H4 (cell line): ENCODE measurements at regions not wholly inside any gene's neighbourhood (a gene's known extent, or its start where the extent isn't known, plus 50 kb on each side); places are given as distances from the start of the nearest gene placed in this dataset.
"Not testable (repeated sequence)": the region's sequence is repeated elsewhere in the genome, so short reads cannot be mapped to it uniquely, and the experiment has no call there.

ENCODE experiments used
- DNase-seq: peaks from one replicate; pipeline ENCODE4 v3.0.0-alpha.2; 2015; ENCODE audit warnings: low spot score

DNA sequence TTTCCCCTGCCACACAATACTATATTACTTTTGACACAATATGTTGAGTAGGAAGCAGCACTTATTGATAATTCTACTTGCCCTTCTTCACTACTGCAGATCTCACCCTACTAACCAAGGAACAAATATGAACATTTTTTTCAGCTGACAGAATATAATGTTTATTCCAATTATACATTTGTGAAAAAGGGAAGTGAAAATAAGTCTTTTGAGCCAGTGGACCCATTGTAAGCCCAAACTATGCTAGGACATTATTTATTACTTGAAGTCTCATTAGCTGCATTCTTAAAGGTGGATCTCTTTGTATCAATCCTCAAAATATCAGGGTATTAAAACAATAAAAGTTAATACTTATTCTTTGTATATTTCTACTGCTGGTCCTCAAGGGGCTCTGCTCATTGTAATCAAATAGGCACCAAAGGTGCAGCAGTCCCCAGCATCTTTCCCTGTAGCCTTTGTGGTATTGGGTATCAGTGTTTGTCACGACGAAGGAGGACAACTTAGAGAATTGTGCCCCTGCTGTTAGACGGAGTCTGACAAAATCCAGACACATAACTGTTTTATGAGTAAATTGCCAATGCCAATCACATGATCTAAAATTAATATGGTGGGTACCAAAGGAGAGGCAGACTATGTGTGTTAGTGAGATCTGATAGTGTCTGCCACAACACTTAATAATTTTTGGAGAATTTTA, 453.5 kb upstream of the CDH9 start:
- DNase-seq, result no peak

- DNase-seq, result no peak
Observed at GRCh38 chr5:27491047-27491446, 452.7 kb upstream of the CDH9 start.

DNA sequence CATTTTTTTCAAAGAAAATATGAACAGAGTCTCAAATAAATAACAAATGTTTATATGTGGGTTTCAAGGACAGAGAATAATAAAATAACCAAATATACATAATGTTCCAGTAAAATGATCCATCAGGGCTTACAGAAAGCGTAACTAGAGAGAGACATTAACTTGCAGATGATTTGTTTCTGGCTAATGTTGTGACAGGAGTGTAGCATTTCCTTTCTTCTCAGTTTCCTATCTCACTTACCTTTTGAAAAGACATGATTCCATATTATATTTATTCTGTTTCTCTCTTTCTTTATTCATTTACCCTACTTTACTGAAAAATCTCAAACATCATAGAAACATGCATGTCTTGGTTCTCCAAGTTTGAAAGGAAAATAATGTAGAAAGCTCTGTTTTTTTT, 451.3 kb upstream of the CDH9 start:
- DNase-seq, result no peak

GRCh38 chr5:27482663-27483062, 444.3 kb upstream of the CDH9 start:
- DNase-seq, result no peak

GRCh38 chr5:27479859-27480258, 441.5 kb upstream of the CDH9 start:
- DNase-seq, result no peak

DNA sequence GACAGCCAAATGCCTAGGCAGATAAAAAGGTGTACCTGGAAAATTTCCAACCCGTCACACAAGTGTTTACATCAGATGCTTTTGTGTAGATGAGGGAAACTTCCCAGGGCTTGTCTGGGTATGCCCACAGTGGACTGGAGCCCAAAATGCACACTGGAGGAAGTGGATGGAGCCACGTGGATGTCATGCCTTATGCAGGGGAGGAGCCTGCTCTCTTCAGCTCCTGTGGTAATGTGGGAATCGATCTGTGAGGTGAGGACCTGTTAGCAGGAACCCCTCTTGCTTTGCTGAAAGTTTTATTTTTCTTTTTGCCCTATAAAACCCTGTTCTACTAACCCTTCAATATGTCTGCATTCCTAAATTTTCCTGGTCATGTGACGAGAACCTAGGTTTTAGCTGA, 439.2 kb upstream of the CDH9 start:
- DNase-seq, result no peak

DNA sequence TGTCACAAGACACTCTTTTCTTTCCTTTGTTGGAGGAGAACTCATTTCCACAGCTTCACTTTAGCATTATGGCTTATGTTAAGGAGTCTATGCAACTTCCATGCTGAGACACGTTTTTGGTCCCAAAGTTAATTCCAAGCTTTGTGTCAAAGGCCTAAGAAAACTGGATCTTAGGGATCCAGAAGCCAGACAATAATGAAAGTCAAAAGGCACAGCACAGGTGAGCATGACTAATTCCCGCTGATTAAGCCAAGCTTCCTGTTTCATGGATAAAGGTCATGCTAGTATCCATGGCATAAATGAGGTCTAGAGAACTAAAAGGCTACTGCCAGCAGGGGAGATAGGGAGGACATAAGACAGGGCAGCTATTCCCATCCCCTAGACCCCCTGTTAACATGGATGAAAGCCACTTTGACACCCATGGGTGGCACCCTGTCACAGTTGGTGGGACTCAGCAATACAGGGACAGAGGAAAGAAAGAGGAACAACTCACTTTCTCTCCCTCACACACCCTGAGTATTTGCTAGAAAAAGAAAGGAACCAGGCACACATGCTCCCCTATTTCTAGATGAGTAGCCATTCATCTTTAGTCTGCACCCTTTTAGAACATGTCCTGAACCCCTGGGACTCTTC, 438.1 kb upstream of the CDH9 start:
- no peak for DNase-seq

GRCh38 chr5:27475063-27475462, 436.7 kb upstream of the CDH9 start:
- DNase-seq, result no peak

- no peak for DNase-seq
Observed at GRCh38 chr5:27474395-27474794, 436.0 kb upstream of the CDH9 start.

GRCh38 chr5:27474047-27474309, 435.6 kb upstream of the CDH9 start:
- no peak for DNase-seq

DNA sequence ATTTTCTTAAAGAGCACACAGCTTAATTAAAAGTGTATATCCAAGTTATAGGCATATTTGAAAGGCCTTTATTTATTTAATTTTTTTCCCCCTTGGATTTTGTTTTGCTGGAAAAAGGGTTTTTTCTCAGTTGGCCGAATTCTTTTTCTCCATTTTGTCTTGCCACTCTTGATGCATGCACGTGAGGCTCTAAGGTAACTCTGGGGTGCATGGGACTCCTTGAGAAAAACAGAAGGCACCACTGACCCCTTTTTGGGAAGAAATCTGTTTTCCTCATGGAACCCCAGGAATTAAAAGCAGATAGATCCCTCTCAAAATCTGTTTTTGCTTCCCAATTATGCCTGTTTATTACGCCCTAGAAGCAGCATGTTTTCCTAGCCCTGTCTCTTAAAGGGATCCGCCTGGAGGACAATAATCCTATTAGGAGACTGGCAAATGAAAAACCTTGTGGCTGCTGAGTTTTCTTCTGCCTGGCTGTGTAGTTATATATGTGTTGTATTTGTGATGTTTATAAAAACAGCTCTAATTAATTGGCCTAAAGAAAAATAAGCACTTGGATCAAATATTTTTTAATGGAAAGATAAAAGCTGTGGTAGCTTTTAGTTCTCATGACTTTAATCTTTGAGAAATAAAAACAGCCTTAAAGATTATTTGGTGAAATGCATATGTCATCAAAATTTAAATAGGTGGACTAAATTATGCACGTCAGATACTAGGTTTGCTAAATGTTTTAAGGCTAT, 435.1 kb upstream of the CDH9 start:
- peak; percentile 30 for DNase-seq

DNA sequence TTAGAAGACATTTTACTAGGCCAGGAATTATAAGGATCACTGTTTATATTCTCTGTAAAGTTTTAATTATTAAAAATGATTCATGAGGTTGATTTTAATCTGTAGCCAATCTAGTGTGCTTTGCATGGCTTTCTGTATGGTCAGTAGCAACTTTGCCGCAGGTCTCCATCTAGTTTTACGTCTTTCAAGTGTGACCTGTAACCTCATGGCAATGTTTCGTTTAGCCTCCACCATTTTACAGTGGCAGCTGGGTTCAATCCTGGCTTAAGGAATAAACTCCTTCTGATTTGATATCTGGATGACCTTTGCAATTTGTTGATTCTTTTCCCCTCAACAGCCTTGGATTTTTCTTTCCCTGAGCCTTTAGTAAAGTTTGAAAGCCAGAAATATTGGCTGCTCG, 434.5 kb upstream of the CDH9 start:
- peak; percentile 34 for DNase-seq

- DNase-seq, result peak; percentile 91
Observed at GRCh38 chr5:27472000-27472763, 433.8 kb upstream of the CDH9 start.

GRCh38 chr5:27466959-27467358, 428.6 kb upstream of the CDH9 start:
- DNase-seq, result no peak

DNA sequence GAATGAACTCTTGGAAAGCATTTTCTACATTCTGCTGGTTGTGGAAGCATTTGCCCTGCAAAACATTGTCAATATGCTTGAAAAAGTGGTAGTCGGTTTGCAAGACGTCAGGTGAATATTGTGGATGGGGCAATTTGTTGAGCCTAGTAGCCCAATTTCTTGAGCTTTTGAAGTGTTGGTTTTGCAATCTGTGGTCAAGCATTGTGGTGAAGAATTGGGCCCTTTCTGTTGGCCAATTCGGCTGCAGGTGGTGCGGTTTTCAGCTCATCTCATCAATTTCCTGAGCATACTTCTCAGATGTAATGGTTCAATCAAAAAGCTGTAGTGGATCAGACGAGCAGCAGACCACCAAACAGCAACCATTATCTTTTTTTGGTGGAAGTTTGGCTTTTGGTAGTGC, 426.8 kb upstream of the CDH9 start:
- DNase-seq, result no peak

DNA sequence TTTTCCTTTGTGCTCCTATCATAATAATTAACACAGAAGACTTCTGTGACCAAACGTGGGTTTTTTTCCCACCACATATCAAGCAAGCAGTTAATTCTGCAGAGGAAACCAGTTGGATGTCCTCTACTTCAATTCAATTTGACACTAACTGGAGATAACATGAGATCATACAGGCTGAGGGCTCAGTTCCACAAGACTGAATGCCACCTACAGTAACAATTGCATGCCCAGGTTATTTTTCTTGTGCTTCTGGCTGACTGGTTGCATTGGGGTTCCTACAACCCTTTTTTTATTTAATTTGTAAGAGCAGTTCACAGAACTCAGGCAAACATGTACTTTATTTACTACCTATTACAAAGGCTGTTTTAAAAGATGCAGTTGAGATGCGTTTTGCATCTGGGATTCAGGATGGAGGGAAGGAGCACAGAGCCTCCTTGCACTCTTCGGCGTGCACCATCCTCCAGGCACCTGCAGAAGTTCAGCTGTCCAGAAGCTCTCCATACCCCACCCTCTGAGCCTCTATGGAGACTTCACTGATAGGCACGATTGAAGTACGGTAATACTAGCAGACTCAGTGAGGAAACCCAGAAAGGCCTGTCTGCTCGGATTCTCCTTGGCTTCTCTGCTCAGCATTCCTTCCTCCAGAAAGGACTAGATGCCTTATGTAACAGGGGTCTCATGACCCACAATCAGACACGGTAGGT, 425.2 kb upstream of the CDH9 start:
- no peak for DNase-seq

DNA sequence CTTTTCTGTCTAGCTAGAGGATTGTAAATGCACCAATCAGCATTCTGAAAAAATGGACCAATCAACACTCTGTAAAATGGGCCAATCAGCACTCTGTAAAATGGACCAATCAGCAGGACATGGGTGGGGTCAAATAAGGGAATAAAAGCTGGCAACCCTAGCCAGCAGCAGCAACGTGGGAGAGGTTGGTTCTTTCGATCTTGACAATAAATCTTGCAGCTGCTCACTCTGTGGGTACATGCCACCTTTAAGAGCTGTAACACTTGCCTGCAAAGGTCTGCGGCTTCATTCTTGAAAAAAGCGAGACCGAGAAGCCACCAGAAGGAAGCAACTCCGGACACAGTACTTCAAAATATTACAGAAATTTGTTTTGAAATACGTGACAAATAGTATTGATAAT, 424.6 kb upstream of the CDH9 start:
- no peak for DNase-seq

DNA sequence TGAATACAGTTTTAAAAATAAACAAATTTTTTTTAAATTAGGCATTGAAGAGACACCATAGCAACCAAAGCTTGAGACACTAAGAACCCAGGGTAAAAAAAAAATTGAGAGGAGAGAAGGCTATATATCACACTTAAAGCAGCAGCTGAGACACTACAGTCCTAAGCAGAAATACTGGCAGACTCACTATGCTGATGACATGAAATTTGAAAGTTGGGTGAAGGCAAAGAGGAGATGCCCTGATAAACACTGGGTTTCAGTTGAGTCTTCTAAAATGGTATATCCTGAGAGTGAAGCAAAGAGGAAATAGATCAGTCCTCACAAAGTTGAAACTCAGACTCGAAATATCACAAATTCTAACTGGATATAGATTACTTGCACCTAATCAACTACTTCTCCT, 419.9 kb upstream of the CDH9 start:
- no peak for DNase-seq

GRCh38 chr5:27451377-27451776, 413.0 kb upstream of the CDH9 start:
- no peak for DNase-seq

GRCh38 chr5:27450607-27451006, 412.2 kb upstream of the CDH9 start:
- peak; percentile 15 for DNase-seq

DNA sequence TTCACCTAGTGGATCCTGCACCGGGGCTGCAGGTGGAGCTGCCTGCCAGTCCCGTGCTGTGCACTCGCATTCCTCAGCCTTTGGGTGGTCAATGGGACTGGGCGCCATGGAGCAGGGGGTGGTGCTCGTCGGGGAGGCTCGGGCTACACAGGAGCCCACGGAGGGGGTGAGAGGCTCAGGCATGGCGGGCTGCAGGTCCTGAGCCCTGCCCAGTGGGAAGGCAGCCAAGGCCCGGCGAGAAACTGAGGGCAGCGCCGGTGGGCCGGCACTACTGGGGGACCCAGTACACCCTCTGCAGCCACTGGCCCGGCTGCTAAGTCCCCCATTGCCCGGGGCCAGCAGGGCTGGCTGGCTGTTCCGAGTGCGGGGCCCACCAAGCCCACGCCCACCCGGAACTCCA, 401.0 kb upstream of the CDH9 start:
- not testable (repeated sequence) for DNase-seq

DNA sequence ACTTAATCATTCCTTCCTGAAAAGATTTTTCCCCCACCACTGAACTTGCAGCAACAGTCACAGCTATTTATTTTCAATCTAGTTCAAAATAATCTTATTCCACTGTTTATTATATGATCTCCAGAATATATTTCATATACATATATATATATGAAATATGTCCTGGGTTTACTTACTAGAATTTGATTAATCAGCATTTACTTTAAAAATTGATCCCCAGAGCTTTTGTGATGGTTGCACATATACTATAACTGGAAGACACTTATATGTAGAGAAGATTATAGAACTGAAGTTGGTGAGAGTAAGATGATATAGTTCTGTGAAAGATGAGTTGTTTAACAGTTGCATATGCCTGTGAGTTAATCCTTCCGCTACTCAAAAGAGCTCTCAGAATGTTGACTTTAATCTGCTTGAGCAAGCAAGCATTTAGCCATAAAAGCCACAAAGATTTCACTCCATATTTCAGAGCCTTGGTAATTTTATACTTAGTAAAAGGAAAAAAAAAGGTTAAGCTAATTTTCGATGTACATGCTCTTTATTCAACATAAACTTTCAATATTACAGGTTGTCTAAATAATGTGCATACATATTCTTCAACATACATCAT, 399.3 kb upstream of the CDH9 start:
- DNase-seq, result no peak
